ENCODE measurements at regions not wholly inside any gene's neighbourhood (a gene's known extent, or its start where the extent isn't known, plus 50 kb on each side); places are given as distances from the start of the nearest gene placed in this dataset.

GRCh38 chr10:7035126-7035761 lies 375.6 kb downstream of the SFMBT2 start:
- TF ChIP-seq POLR2A (IDR thresholded peaks at IDR 0.05; ENCODE audit: extremely low read depth, insufficient read length) (no peak), MAX (IDR thresholded peaks at IDR 0.05; ENCODE audit: low read depth, low read length) (no peak), MYC (IDR thresholded peaks at IDR 0.05; ENCODE audit: low read depth, low read length) (no peak)

Data from NB4 (cell line).